ENCODE measurements at regions not wholly inside any gene's neighbourhood (a gene's known extent, or its start where the extent isn't known, plus 50 kb on each side); places are given as distances from the start of the nearest gene placed in this dataset.
A peak's percentile ranks its signal among the peaks of the same experiment; 100 is the strongest.
"Not testable (repeated sequence)": the region's sequence is repeated elsewhere in the genome, so short reads cannot be mapped to it uniquely, and the experiment has no call there.

DNA sequence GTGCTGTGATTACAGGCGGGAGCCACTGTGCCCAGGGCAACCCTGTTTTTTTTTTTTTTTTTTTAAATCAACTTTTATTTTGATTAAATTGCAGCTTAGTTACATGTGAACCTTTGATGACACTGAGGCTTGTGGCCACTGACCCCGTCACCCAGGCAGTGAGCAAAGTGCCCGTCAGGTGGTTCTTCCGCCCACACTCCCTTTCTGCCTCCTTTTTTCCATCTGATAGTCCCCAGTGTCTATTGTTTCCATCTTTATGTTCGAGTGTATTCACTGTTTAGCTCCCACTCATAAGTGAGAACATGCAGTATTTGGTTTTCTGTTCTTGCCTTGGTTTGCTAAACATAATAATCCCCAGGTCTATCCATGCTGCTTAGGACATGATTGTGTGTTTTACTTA, 110.9 kb upstream of the GRK3 start:
- WGBS (ENCODE audit: extremely low coverage, insufficient coverage, insufficient read length): no CpG with 5 or more reads among the region's 5 CpGs
- Histone ChIP-seq H3K4ac (ENCODE audit: low read depth, low read length) (peak overlapping the region; percentile 4), H3K4me3 (ENCODE audit: low read depth, low read length) (no peak overlapping the region), H3K9ac (ENCODE audit: low read length) (no peak overlapping the region), H2BK5ac (ENCODE audit: low read depth, low read length, poor library complexity) (no peak overlapping the region), H3K4me1 (ENCODE audit: control insufficient read depth in 1 of 2, insufficient read depth in 2 of 2, low read length in 2 of 2) (peaks cover 2% of the 10 kb centered on the region in 2 experiments), H4K8ac (ENCODE audit: low read depth, low read length) (no peak overlapping the region), H3K9me3 (ENCODE audit: insufficient read depth, low read depth, low read length) (peaks cover 2% of the 10 kb centered on the region), H3K79me2 (ENCODE audit: control insufficient read depth, insufficient read depth, low read length, poor library complexity) (peaks cover 3% of the 10 kb centered on the region), H3K27me3 (ENCODE audit: insufficient read depth, low read length) (no peaks in the 10 kb centered on the region), H3K14ac (ENCODE audit: low read length) (no peak overlapping the region), H2BK120ac (ENCODE audit: insufficient read depth, low read length, poor library complexity) (no peak overlapping the region), H3K27ac (ENCODE audit: low read depth, low read length) (no peak overlapping the region), H2AK5ac (ENCODE audit: low read length) (no peak overlapping the region), H2BK12ac (ENCODE audit: low read length) (no peak overlapping the region), H3K23ac (ENCODE audit: low read length) (no peak overlapping the region), H2AFZ (ENCODE audit: insufficient read depth, low read length, poor library complexity) (no peak overlapping the region), H3K18ac (ENCODE audit: low read length) (no peak overlapping the region), H3K79me1 (ENCODE audit: low read length) (no peaks in the 10 kb centered on the region), H4K91ac (ENCODE audit: low read depth, low read length) (no peak overlapping the region), H3K4me2 (ENCODE audit: low read length) (no peak overlapping the region), H3K36me3 (ENCODE audit: control insufficient read depth in 1 of 2, insufficient read depth in 2 of 2, low read length in 2 of 2) (peaks cover 15 to 19% of the 10 kb centered on the region in 2 experiments), H4K12ac (ENCODE audit: low read depth, low read length) (no peak overlapping the region)
- no peak for DNase-seq

GRCh38 chr22:25456300-25457043, 108.0 kb upstream of the GRK3 start:
- H3K9me3 ChIP-seq (ENCODE audit: insufficient read depth, low read depth, low read length); H3K79me1 ChIP-seq (ENCODE audit: low read length); H3K27ac ChIP-seq (ENCODE audit: low read depth, low read length); H4K8ac ChIP-seq (ENCODE audit: low read depth, low read length); H2BK120ac ChIP-seq (ENCODE audit: insufficient read depth, low read length, poor library complexity); H3K4ac ChIP-seq (ENCODE audit: low read depth, low read length); H3K27me3 ChIP-seq (ENCODE audit: insufficient read depth, low read length); H3K9ac ChIP-seq (ENCODE audit: low read length); H3K4me1 ChIP-seq (ENCODE audit: control insufficient read depth in 1 of 2, insufficient read depth in 2 of 2, low read length in 2 of 2); H3K14ac ChIP-seq (ENCODE audit: low read length); H2BK5ac ChIP-seq (ENCODE audit: low read depth, low read length, poor library complexity); H3K79me2 ChIP-seq (ENCODE audit: control insufficient read depth, insufficient read depth, low read length, poor library complexity); DNase-seq; H4K91ac ChIP-seq (ENCODE audit: low read depth, low read length); H2BK12ac ChIP-seq (ENCODE audit: low read length); H4K12ac ChIP-seq (ENCODE audit: low read depth, low read length); H2AFZ ChIP-seq (ENCODE audit: insufficient read depth, low read length, poor library complexity); H2AK5ac ChIP-seq (ENCODE audit: low read length); H3K4me2 ChIP-seq (ENCODE audit: low read length): not testable (repeated sequence)
- Histone ChIP-seq H3K23ac (ENCODE audit: low read length) (peak overlapping the region; percentile 91), H3K18ac (ENCODE audit: low read length) (peak overlapping the region; percentile 80), H3K4me3 (ENCODE audit: low read depth, low read length) (peak overlapping the region; percentile 64), H3K36me3 (ENCODE audit: control insufficient read depth in 1 of 2, insufficient read depth in 2 of 2, low read length in 2 of 2) (peaks cover 31 to 40% of the 10 kb centered on the region in 2 experiments)
- WGBS (ENCODE audit: extremely low coverage, insufficient coverage, insufficient read length): no CpG with 5 or more reads among the region's 13 CpGs

GRCh38 chr22:25458631-25459030, 105.8 kb upstream of the GRK3 start:
- DNase-seq; H3K79me2 ChIP-seq (ENCODE audit: control insufficient read depth, insufficient read depth, low read length, poor library complexity); H2AFZ ChIP-seq (ENCODE audit: insufficient read depth, low read length, poor library complexity); H3K18ac ChIP-seq (ENCODE audit: low read length); H3K4me3 ChIP-seq (ENCODE audit: low read depth, low read length); H4K12ac ChIP-seq (ENCODE audit: low read depth, low read length); H4K91ac ChIP-seq (ENCODE audit: low read depth, low read length); H3K23ac ChIP-seq (ENCODE audit: low read length); H3K27ac ChIP-seq (ENCODE audit: low read depth, low read length); H3K9ac ChIP-seq (ENCODE audit: low read length); H2BK120ac ChIP-seq (ENCODE audit: insufficient read depth, low read length, poor library complexity); H4K8ac ChIP-seq (ENCODE audit: low read depth, low read length); H2AK5ac ChIP-seq (ENCODE audit: low read length); H2BK5ac ChIP-seq (ENCODE audit: low read depth, low read length, poor library complexity); H3K4me2 ChIP-seq (ENCODE audit: low read length); H3K9me3 ChIP-seq (ENCODE audit: insufficient read depth, low read depth, low read length); H2BK12ac ChIP-seq (ENCODE audit: low read length); H3K14ac ChIP-seq (ENCODE audit: low read length); H3K4ac ChIP-seq (ENCODE audit: low read depth, low read length); H3K4me1 ChIP-seq (ENCODE audit: control insufficient read depth in 1 of 2, insufficient read depth in 2 of 2, low read length in 2 of 2); H3K27me3 ChIP-seq (ENCODE audit: insufficient read depth, low read length); H3K79me1 ChIP-seq (ENCODE audit: low read length): not testable (repeated sequence)
- WGBS (ENCODE audit: extremely low coverage, insufficient coverage, insufficient read length): no CpG with 5 or more reads among the region's 1 CpG
- H3K36me3 ChIP-seq (ENCODE audit: control insufficient read depth in 1 of 2, insufficient read depth in 2 of 2, low read length in 2 of 2): peaks cover 32 to 39% of the 10 kb centered on the region in 2 experiments

DNA sequence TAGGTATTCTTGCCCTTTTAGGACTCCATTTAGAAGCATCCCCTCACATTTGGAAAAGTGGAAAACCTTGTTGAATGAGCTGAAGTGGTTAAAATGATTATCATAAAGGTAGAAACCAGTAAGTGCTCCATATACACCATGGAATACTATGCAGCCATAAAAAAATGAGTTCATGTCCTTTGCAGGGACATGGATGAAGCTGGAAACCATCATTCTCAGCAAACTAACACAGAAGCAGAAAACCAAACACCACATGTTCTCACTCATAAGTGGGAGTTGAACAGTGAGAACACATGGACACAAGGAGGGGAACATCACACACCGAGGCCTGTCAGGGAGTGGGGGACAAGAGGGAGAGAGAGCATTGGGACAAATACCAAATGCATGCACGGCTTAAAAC, 103.8 kb upstream of the GRK3 start:
- not testable (repeated sequence) for H3K4me1 ChIP-seq (ENCODE audit: control insufficient read depth in 1 of 2, insufficient read depth in 2 of 2, low read length in 2 of 2); H2BK12ac ChIP-seq (ENCODE audit: low read length); H3K4me2 ChIP-seq (ENCODE audit: low read length); H2AK5ac ChIP-seq (ENCODE audit: low read length); H3K79me1 ChIP-seq (ENCODE audit: low read length); H3K14ac ChIP-seq (ENCODE audit: low read length); H2BK5ac ChIP-seq (ENCODE audit: low read depth, low read length, poor library complexity); H3K9me3 ChIP-seq (ENCODE audit: insufficient read depth, low read depth, low read length); H3K79me2 ChIP-seq (ENCODE audit: control insufficient read depth, insufficient read depth, low read length, poor library complexity); H3K23ac ChIP-seq (ENCODE audit: low read length); H4K91ac ChIP-seq (ENCODE audit: low read depth, low read length); H2BK120ac ChIP-seq (ENCODE audit: insufficient read depth, low read length, poor library complexity); H3K27ac ChIP-seq (ENCODE audit: low read depth, low read length); H2AFZ ChIP-seq (ENCODE audit: insufficient read depth, low read length, poor library complexity); DNase-seq; H3K9ac ChIP-seq (ENCODE audit: low read length); H3K27me3 ChIP-seq (ENCODE audit: insufficient read depth, low read length); H3K18ac ChIP-seq (ENCODE audit: low read length); H4K8ac ChIP-seq (ENCODE audit: low read depth, low read length); H3K4me3 ChIP-seq (ENCODE audit: low read depth, low read length); H3K4ac ChIP-seq (ENCODE audit: low read depth, low read length); H4K12ac ChIP-seq (ENCODE audit: low read depth, low read length)
- WGBS (ENCODE audit: extremely low coverage, insufficient coverage, insufficient read length): no CpG with 5 or more reads among the region's 2 CpGs
- H3K36me3 ChIP-seq (ENCODE audit: control insufficient read depth in 1 of 2, insufficient read depth in 2 of 2, low read length in 2 of 2): peaks cover 29 to 33% of the 10 kb centered on the region in 2 experiments

All from trophoblast cell (in vitro differentiated cells and primary cell).